GM19193 (cell line): ENCODE measurements at regions not wholly inside any gene's neighbourhood (a gene's known extent, or its start where the extent isn't known, plus 50 kb on each side); places are given as distances from the start of the nearest gene placed in this dataset.

Experiments used
- POLR2A ChIP-seq: IDR thresholded peaks from 4 replicates; pipeline ENCODE4 v1.6.1; 2011; ENCODE audit not compliant: insufficient read depth, insufficient read length; ENCODE audit errors: extremely low read depth

DNA sequence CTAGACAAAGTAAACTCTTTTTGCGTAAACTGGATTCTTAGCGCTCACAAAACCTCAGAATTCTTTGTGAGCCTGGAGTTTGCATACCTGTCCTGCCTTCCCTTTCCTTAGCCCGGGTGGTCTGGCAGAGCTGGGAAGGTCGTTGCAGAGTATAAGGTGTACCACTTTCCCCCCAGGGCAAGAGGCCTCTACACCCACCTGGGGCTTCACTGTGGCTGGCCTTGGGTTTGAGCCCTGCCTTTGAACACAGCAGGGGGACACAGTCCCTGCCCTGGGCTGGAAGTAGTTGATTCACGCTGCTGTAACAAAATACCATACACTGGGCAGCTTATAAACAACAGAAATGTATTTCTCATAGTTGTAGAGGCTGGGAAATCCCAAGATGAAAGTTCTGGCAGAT, 133.9 kb downstream of the B3GNT2 start:
- no peak for TF ChIP-seq POLR2A

- TF ChIP-seq POLR2A: no peak
Observed at GRCh38 chr2:62326735-62327134, 130.8 kb downstream of the B3GNT2 start.

GRCh38 chr2:62325398-62325797, 129.5 kb downstream of the B3GNT2 start:
- no peak for TF ChIP-seq POLR2A

DNA sequence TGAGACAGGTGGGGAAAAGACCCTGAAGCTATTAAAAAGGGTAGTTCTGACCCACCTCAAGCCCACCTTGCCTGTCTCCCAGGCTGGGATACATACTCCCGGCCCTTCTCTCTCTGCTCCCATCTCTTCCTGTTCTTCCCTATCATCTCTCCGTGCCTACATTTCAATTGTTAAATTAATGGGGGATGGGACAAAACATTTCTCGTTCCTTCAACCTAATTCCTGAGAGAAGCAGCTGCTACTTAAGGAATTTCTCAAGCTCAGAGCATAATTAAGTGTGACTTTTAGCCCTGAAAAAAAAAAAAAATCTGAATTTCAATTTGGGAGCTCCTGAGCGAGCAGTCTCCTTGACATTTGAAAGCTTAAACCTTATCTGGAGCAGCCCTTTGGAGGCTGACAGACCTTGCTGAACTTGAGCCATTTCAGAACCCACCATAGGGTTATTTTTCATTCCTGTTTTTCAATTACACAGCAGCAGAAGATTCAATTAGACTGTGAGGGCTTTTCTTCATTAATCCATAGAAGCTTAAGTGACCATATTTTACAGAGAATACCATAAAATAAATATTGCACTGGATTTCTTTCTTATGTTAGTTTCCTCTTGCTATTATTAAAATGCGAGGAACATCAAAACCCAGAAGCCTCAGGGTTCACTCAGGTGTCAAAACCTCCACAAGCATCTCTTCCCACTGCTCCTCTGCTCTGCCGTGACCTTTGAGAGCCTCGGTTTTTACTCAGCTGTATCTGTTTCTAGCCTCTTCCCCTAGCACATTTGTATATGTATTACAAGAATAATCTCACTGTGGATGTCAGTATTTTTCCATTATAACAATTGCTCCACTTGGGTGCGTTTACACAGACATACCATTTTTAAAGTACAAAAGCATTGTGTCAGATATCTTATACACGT, 125.7 kb downstream of the B3GNT2 start:
- TF ChIP-seq POLR2A: no peak

DNA sequence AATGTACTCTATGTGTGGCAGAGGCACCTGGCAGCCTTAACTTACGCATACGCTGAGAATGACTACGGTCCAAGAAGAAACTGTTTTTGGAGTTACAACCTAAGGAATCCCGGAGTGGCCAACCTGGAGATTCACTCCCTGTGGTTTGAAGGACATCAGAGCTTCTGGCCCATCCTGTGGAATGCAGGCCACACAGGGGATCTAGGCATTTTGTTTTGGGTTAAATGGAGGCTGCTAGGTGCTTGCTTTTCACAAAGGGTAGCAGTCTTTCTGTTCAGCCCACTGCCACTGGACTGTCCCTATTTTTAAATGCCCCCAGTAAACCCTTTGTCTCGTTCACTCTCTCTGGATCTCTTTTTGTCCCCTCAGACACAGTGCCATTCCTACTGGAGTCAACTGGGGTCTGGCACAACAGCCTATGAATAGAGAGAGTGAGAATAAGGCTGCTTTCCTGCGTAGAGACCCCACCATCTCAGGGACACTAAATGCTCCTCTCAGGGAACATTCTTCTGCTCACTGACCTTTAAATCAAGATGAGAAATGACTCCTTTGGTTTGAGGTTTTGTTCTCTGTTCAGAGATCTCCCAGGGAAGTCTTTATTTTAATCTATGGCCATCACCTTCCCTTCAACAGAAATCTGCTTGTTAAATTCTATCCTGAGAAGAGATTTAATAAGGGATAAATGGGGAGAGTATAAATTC, 124.9 kb downstream of the B3GNT2 start:
- TF ChIP-seq POLR2A: no peak

DNA sequence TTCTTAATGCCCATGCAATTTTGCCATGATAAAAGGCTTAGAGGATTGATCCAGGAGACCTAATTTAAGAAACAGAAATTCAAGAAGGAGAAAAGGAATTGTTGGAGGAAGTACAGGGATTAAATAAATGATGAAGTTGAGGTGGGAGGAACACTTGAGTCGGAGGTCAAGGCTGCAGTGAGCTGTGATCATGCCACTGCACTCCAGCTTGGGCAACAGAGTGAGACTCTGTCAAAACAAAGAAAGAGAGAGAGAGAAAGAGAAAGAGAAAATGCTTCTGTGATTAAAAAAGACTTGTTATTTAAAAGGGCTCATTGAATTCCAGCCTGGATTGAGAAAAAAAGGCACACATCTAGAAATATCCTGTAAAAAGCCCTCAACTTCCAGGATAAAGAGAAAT, 123.2 kb downstream of the B3GNT2 start:
- no peak for TF ChIP-seq POLR2A

DNA sequence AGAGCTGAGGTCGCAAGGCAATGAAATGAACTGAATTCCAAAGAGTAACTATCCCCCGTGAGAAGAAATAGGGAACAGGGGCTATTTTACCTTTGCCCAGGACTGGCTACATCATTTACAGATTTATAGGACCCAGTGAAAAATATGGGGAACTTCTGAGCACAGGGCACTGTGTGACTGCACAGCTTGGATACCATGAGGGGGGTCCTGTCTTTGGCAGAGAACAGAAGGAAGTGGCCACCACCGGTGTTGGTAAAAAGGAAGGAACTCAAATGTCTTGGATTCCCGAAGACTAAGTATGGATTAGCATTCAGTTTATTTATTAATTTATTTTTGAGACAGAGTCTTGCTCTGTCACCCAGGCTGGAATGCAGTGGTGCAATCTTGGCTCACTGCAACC, 119.6 kb downstream of the B3GNT2 start:
- TF ChIP-seq POLR2A: no peak

- no peak for TF ChIP-seq POLR2A
Observed at GRCh38 chr2:62314291-62314690, 118.4 kb downstream of the B3GNT2 start.

DNA sequence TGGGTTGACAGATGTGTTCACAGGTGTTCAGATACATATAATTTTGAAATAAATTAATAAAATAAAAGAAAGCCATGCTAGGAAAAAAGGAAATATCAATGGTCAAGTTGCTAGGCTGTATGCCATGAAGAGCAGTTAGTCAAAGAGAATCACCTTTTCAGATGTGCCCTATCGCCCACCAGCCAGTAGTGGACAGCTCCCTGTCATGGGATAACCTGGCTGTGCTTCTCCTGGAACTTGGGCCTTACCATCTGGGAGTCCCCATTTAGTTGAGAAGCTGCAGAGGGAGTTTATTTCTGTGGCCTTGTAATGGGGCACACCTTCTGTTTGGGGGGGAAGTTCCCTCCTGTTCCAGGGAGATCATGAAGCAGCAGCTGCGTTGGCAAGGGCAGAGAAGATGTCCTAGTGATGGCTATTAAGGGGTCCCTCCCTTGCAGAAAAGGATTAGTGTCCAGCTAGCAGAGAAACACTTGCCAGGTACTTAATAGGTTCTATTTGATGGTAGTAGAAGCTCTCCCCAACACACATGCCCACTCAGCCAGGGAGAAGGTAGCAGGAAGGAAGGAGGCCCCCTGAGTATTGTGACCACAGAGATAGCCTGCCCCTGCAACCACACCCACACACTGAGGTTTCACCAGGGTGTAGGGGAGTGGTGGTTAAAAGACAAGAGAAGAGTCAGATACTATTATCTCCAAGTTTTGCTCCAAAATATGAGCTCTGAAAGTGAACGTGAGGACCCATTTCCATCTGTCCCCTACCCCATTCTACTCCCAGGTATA, 117.7 kb downstream of the B3GNT2 start:
- TF ChIP-seq POLR2A: no peak

DNA sequence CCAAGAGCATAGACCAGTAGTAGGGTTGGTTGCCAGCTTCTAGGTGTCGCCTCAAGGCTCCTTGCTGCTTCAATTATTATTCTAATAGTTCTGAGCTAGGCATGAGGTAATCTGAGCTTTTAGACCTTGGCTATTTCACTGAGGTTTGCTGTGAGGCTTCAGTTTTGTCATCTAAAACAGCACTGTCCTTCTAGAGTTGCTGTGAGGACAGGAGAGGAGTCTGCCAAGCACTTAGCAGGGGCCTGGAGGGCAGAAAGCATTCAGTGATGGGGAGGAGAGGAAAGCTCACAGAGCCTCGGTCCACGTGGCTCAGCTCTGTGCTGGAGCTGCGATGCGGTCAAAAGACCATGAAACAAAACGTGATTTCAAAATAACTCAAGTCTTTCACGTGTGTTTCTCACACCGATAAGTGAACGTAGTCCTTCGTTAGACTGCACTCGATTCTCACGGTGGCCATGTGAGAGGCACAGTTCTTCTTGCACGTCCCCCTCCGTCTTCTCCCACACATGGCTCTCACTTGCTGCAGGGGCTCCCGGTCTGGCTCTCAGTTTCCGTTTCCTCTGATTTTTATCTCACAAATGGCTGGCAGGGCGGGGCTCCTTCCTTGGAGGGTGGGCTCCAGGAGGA, 113.7 kb downstream of the B3GNT2 start:
- TF ChIP-seq POLR2A: peak; percentile 59

- TF ChIP-seq POLR2A: no peak
Observed at GRCh38 chr2:62309081-62309464, 113.2 kb downstream of the B3GNT2 start.

DNA sequence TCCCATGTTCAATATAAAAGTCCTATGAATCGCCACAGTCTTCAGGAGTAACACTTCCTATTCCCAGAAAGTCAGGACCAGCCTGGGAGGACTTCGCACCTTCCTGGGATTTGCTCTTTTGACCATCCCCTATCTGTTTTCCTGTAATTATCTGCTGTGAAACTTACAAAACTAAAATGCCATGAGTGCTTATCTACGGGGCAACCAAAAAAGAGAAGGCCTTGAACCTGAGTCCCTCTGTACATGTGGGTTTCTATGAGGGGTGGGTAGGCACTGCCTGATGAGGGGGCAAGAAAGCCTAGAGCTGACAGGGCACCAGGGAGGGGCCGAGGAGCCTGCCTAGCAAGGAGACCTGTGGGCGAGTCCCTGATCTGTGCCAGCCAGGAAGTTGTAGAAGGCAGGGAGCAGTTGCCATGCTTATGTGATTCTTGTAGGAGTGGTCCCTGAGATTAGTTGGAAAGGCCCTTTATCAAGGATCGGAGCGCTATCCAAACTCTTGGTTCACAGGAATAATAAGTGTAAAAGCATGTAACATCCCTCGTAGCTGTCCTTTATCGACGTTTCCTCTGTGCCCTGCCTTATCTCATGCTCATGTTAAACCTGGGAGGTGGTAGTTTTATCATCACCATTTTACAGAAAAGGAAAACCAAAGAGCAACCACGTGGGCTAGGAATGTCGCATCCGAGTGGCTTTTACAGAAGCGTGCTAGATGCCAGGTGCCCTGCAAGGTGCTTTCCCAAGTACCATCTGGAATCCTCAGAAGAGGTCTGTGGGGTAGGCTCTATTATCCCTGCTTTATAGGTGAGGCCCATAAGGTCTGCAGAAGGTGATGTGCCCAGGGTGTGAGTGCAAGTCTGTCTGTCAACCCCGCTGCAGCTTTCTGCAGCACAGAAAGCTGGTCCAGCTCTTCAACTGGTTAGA, 111.8 kb downstream of the B3GNT2 start:
- no peak for TF ChIP-seq POLR2A

- TF ChIP-seq POLR2A: no peak
Observed at GRCh38 chr2:62306751-62307468, 111.0 kb downstream of the B3GNT2 start.
